ENCODE measurements at regions not wholly inside any gene's neighbourhood (a gene's known extent, or its start where the extent isn't known, plus 50 kb on each side); places are given as distances from the start of the nearest gene placed in this dataset.

DNA sequence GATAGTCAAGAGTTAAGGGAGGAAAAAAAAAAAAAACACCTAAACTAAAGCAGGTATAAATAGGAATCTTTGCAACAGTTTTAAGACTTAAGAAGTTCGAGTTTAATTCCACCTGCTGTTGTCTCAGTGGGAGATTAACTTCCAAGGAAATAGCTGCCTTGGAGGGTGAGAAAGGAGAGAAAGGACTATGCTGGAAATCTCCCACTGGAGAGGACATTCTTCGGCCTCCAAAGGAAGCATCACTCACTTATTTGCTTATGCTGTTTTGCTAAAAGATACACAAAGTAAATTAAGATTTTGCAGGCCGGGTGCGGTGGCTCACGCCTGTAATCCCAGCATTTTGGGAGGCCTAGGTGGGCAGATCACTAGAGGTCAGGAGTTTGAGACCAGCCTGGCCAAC lies 317.9 kb upstream of the MPDZ start:
- TF ChIP-seq POLR2AphosphoS5 (IDR thresholded peaks at IDR 0.05; ENCODE audit: low read depth, low read length) (no peak), POLR2A (IDR thresholded peaks at IDR 0.05; ENCODE audit: low read depth, low read length) (no peak), TAF1 (IDR thresholded peaks at IDR 0.05; ENCODE audit: borderline replicate concordance, low read depth, low read length) (no peak)

Data from GM12892 (cell line).